GM12873 (cell line): ENCODE measurements at regions not wholly inside any gene's neighbourhood (a gene's known extent, or its start where the extent isn't known, plus 50 kb on each side); places are given as distances from the start of the nearest gene placed in this dataset.

Source experiments
- TF ChIP-seq, protein P1 (sequence below): IDR thresholded peaks from 2 replicates; pipeline ENCODE4 v1.5.1; 2012; ENCODE audit warnings: low read depth, mild to moderate bottlenecking, moderate library complexity, low read length, control low read depth; ENCODE audit not compliant: insufficient read depth; ENCODE audit errors: missing control alignments

- TF ChIP-seq, protein P1, sequence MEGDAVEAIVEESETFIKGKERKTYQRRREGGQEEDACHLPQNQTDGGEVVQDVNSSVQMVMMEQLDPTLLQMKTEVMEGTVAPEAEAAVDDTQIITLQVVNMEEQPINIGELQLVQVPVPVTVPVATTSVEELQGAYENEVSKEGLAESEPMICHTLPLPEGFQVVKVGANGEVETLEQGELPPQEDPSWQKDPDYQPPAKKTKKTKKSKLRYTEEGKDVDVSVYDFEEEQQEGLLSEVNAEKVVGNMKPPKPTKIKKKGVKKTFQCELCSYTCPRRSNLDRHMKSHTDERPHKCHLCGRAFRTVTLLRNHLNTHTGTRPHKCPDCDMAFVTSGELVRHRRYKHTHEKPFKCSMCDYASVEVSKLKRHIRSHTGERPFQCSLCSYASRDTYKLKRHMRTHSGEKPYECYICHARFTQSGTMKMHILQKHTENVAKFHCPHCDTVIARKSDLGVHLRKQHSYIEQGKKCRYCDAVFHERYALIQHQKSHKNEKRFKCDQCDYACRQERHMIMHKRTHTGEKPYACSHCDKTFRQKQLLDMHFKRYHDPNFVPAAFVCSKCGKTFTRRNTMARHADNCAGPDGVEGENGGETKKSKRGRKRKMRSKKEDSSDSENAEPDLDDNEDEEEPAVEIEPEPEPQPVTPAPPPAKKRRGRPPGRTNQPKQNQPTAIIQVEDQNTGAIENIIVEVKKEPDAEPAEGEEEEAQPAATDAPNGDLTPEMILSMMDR: no peak
These were observed 145.8 kb upstream of the KCNQ5 start for GRCh38 chr6:72476051-72476450.

DNA sequence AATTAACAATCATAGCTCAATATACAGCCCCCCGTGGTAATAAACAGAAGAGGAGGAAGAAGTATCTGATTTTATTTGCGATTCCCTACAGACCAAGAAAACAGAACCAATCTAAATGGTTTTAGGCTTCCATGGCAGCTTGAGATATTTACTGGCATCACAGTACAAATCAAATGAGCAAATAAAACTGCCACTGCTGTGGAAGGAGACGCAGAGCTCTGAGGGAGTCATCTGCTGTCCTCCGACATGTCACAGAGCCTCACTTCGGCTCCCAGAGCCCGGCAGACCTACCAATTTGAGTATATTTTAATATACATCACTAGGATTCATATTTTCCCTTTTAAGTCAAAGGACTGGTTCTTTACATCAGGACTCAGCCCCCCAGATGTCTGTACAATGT, 145.2 kb upstream of the KCNQ5 start:
- TF ChIP-seq, protein P1: no peak

DNA sequence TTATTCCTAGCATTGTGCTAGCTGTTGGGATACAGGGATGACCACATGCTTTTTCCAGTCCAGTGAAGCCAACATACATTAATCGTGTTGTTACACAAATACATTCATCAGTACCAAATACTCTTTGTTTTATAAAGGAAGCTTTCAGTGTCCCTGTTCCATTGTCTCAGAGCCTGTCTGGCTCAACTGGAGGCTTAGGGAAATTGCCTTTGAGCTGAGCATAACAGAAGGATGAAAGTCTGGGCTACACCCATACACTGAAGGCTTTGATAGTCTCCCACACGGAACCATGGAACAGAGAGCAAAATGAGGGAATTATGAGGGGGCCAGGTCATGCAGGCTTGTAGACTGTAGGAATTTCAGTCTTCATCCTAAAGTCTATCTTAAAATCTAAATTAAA, 126.4 kb upstream of the KCNQ5 start:
- TF ChIP-seq, protein P1: no peak

DNA sequence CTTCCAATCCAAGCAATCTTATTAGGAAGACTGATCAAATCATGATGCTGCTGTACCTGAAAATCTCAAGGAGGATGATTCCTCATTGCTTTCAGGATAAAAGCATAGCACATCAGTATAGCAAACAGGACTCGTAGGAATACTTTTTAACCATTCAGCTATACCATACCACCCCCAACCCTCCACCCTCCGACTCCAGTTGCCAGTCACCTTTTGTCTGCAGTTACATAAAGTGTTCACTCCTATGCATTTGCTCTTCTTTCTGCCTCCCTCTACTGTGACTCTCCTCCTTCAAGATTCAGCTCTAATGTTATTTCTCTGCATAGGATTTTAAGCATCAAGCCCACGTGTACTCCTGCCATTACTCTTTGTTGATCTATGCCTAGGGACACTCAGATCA, 124.7 kb upstream of the KCNQ5 start:
- TF ChIP-seq, protein P1: no peak

GRCh38 chr6:72500669-72501068, 121.2 kb upstream of the KCNQ5 start:
- TF ChIP-seq, protein P1: no peak

- TF ChIP-seq, protein P1: no peak
These were observed 117.5 kb upstream of the KCNQ5 start for GRCh38 chr6:72504406-72504805.

DNA sequence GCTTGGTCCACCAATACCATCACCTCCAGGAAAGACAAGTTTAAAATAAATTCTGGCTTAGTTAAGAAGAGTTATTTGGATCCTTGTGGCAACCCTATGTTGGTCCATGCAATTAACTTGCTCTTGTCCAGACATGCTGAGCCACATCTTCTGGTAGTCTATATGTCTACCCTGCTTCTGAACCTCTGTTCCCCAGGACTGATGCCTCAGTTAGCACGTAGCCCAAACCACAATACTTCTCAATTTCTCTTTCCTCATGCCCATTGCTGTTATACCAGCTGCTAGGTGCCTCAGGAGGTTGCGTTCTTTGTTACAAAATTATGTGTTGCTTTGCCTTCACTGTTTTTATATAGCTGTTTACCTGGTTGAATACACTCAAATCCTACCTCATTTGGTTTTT, 116.4 kb upstream of the KCNQ5 start:
- TF ChIP-seq, protein P1: no peak

- TF ChIP-seq, protein P1: no peak
These were observed 102.0 kb upstream of the KCNQ5 start for GRCh38 chr6:72519871-72520270.
